GM10266 (cell line): ENCODE measurements at regions not wholly inside any gene's neighbourhood (a gene's known extent, or its start where the extent isn't known, plus 50 kb on each side); places are given as distances from the start of the nearest gene placed in this dataset.
"Not testable (repeated sequence)": the region's sequence is repeated elsewhere in the genome, so short reads cannot be mapped to it uniquely, and the experiment has no call there.

Source experiments
- DNase-seq: peaks from one replicate; pipeline ENCODE4 v3.0.0; 2012; ENCODE audit errors: extremely low spot score
- TF ChIP-seq, protein P1 (sequence below): IDR thresholded peaks from 2 replicates; pipeline ENCODE4 v1.5.1; 2012; ENCODE audit warnings: mild to moderate bottlenecking, low read depth; ENCODE audit not compliant: control insufficient read depth, insufficient read depth; ENCODE audit errors: missing control alignments

DNA sequence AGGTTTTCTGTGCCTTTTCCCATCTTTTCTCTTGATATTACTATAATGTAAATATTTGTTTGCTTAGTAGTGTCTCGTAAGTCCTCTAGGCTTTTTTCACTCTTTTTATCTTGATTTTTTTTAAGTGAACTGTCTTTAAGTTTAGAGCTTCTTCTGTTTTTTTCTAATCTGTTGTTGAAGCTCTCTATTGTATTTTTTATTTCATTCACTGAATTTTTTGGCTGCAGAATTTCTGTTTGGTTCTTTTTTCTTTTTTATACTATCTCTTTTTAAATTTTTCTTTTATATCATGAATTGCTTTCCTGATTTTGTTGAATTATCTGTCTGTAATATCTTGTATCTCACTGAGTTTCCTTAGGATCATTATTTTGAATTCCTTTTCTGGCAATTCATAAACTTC lies 331.8 kb upstream of the RBMS1 start:
- TF ChIP-seq, protein P1, sequence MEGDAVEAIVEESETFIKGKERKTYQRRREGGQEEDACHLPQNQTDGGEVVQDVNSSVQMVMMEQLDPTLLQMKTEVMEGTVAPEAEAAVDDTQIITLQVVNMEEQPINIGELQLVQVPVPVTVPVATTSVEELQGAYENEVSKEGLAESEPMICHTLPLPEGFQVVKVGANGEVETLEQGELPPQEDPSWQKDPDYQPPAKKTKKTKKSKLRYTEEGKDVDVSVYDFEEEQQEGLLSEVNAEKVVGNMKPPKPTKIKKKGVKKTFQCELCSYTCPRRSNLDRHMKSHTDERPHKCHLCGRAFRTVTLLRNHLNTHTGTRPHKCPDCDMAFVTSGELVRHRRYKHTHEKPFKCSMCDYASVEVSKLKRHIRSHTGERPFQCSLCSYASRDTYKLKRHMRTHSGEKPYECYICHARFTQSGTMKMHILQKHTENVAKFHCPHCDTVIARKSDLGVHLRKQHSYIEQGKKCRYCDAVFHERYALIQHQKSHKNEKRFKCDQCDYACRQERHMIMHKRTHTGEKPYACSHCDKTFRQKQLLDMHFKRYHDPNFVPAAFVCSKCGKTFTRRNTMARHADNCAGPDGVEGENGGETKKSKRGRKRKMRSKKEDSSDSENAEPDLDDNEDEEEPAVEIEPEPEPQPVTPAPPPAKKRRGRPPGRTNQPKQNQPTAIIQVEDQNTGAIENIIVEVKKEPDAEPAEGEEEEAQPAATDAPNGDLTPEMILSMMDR = no peak

DNA sequence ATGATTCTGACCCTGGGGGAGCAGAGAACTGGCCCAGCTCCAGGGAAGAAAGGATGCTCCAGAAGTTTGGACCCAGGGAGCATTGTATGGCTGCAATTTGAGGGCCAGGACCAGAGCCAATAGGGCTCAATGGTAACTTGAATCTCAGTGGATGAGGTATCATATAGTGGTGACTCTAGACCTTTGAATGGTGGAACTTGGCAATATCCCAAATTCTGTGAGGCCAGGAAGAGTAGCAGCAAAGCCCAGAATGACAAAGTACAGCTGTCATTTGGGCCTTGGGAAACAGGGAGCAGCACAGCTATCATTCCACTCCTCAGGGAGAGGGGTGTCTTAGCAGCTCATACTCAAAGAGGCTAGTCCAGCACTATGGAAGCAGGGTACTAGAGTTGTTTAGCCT lies 332.9 kb upstream of the RBMS1 start:
- TF ChIP-seq, protein P1 = no peak
- no peak for DNase-seq

More for the DNA sequence above, 331.8 kb upstream of the RBMS1 start:
- no peak for DNase-seq

DNA sequence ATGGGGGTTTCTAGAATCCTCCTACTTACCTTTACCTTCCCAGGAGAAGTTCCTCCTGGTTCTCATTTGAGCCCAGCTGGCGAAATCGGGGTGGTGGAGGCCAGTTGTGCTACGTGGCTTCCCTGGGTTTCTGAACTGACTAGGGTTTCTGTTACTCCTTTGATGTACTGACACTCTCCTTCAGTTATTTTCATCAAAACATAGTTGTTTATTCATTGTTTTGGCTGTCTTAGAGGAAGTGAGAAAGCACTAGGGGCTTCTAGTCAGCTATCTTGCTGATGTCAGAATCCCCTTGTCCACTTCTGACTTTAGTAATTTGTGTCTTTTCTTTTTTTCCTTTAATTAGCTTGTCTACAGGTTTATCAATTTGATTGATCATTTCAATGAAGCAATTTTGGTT lies 332.2 kb upstream of the TANK start:
- TF ChIP-seq, protein P1 = no peak
- no peak for DNase-seq

GRCh38 chr2:160832381-160832780 lies 327.8 kb upstream of the TANK start:
- not testable (repeated sequence) for DNase-seq

- no peak for DNase-seq
- TF ChIP-seq, protein P1 = no peak
These were observed 325.1 kb upstream of the TANK start for GRCh38 chr2:160835166-160835565.

DNA sequence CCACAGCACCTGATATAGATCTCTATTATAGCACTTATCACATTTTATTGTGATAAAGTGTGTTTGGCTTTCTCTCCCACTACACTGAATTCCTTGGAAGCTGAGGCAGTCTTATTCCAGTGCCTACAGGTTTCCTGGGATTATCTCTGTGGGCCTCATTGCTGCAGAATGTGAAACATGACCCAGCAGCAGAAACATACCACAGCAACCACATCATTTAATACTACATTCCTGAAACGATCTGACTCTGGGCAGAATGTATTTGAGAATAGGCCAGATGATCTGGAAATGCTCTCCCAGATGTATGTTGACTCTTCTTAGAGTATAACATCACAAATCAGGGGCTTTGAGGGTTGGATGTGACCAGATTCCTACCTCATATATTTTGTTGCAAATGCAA lies 323.5 kb upstream of the TANK start:
- no peak for DNase-seq
- TF ChIP-seq, protein P1 = no peak

DNA sequence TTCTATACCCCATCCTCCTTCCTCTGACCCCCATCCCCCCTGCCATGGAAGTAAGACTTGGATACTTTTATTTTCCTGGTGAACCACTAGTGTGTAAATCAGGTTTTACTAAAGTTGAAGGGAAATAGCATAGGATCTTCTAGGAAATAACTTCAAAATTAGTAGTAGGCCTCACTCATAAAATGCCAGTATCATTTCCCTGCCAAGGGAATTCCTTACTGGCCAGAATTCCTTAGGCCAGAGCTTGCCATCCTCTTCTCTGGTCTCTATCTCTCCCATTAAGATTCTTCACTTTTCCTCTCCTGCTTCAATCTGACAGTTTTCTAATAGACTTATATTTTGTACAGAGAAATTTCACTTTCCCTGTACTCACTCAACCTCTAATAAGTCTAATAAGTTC lies 322.8 kb upstream of the TANK start:
- TF ChIP-seq, protein P1 = no peak
- no peak for DNase-seq

GRCh38 chr2:160838147-160838546 lies 322.1 kb upstream of the TANK start:
- no peak for DNase-seq
- TF ChIP-seq, protein P1 = no peak
